HCT116 (cell line): ENCODE measurements at regions not wholly inside any gene's neighbourhood (a gene's known extent, or its start where the extent isn't known, plus 50 kb on each side); places are given as distances from the start of the nearest gene placed in this dataset.

Experiments used
- CEBPB ChIP-seq: IDR thresholded peaks from 2 replicates; pipeline ENCODE4 v1.6.1; 2012; ENCODE audit warnings: low read depth
- EZH2phosphoT487 ChIP-seq: fragments of 200-600 bp; IDR thresholded peaks from 2 replicates; pipeline ENCODE4 v1.6.1; 2018; ENCODE audit warnings: antibody characterized with exemption, borderline replicate concordance
- POLR2A ChIP-seq: IDR thresholded peaks from 2 replicates; pipeline ENCODE4 v1.7.0; 2011; ENCODE audit warnings: borderline replicate concordance; ENCODE audit not compliant: insufficient read depth, insufficient read length; ENCODE audit errors: extremely low read depth
- SIN3A ChIP-seq: IDR thresholded peaks from 2 replicates; pipeline ENCODE4 v1.6.1; 2012; ENCODE audit warnings: low read depth
- SRF ChIP-seq: IDR thresholded peaks from 2 replicates; pipeline ENCODE4 v1.6.1; 2012; ENCODE audit warnings: low read depth
- TF ChIP-seq, protein P1 (sequence below): IDR thresholded peaks from 2 replicates; pipeline ENCODE4 v1.6.1; 2012; ENCODE audit warnings: low read depth
- TF ChIP-seq, protein P2 (sequence below), 3 experiments: fragments of 200-600 bp in 1 of 3; sonication (generic) in 1 of 3; IDR thresholded peaks in 2 of 3; conservative IDR thresholded peaks in 1 of 3; 2 replicates each; pipeline ENCODE4 v1.5.1; 2012 to 2017; ENCODE audit warnings: low read depth in 2 of 3, low read length in 2 of 3, antibody characterized with exemption in 1 of 3, borderline replicate concordance in 1 of 3, control low read depth in 1 of 3, mild to moderate bottlenecking in 1 of 3, mixed read lengths in 1 of 3, mixed run types in 1 of 3, moderate library complexity in 1 of 3; ENCODE audit not compliant: insufficient read depth in 1 of 3
- TF ChIP-seq, protein P3 (sequence below): IDR thresholded peaks from 2 replicates; pipeline ENCODE4 v1.6.1; 2012
- TF ChIP-seq, protein P4 (sequence below): IDR thresholded peaks from 2 replicates; pipeline ENCODE4 v1.6.1; 2012

DNA sequence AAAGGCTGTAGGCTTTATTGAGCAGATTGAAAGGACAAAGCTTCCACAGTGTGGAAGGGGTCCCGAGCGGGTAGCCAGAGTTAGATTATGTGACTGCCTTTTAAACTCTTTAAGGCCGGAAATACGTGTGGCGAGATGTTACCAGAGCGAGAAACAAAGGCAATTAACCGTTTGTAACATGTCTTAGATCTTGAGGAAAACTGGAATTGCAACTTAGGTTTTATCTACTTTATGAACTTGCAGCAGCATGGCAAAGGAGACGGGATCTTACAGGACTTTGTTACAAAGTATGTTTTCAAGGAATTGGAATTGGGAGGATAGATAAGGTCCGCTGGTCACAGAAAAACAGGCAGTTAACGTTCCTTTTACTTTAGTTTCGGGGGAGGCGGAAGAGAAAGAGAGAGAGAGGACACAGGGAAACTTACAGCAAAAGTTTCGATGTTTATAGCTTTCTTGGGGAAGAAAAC is 594.7 kb upstream of the ADGRB3 start:
- TF ChIP-seq, protein P1, sequence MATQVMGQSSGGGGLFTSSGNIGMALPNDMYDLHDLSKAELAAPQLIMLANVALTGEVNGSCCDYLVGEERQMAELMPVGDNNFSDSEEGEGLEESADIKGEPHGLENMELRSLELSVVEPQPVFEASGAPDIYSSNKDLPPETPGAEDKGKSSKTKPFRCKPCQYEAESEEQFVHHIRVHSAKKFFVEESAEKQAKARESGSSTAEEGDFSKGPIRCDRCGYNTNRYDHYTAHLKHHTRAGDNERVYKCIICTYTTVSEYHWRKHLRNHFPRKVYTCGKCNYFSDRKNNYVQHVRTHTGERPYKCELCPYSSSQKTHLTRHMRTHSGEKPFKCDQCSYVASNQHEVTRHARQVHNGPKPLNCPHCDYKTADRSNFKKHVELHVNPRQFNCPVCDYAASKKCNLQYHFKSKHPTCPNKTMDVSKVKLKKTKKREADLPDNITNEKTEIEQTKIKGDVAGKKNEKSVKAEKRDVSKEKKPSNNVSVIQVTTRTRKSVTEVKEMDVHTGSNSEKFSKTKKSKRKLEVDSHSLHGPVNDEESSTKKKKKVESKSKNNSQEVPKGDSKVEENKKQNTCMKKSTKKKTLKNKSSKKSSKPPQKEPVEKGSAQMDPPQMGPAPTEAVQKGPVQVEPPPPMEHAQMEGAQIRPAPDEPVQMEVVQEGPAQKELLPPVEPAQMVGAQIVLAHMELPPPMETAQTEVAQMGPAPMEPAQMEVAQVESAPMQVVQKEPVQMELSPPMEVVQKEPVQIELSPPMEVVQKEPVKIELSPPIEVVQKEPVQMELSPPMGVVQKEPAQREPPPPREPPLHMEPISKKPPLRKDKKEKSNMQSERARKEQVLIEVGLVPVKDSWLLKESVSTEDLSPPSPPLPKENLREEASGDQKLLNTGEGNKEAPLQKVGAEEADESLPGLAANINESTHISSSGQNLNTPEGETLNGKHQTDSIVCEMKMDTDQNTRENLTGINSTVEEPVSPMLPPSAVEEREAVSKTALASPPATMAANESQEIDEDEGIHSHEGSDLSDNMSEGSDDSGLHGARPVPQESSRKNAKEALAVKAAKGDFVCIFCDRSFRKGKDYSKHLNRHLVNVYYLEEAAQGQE, result no peak
- TF ChIP-seq, protein P2, sequence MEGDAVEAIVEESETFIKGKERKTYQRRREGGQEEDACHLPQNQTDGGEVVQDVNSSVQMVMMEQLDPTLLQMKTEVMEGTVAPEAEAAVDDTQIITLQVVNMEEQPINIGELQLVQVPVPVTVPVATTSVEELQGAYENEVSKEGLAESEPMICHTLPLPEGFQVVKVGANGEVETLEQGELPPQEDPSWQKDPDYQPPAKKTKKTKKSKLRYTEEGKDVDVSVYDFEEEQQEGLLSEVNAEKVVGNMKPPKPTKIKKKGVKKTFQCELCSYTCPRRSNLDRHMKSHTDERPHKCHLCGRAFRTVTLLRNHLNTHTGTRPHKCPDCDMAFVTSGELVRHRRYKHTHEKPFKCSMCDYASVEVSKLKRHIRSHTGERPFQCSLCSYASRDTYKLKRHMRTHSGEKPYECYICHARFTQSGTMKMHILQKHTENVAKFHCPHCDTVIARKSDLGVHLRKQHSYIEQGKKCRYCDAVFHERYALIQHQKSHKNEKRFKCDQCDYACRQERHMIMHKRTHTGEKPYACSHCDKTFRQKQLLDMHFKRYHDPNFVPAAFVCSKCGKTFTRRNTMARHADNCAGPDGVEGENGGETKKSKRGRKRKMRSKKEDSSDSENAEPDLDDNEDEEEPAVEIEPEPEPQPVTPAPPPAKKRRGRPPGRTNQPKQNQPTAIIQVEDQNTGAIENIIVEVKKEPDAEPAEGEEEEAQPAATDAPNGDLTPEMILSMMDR (IDR thresholded peaks at IDR 0.05 in 2 of 3, conservative IDR thresholded peaks at IDR 0.05 in 1 of 3; ENCODE audit: borderline replicate concordance in 1 of 3, insufficient read depth in 1 of 3, low read depth in 2 of 3, low read length in 2 of 3), result no peak
- TF ChIP-seq SIN3A (no peak), SRF (no peak), POLR2A (no peak), EZH2phosphoT487 (no peak), CEBPB (no peak)
- TF ChIP-seq, protein P3, sequence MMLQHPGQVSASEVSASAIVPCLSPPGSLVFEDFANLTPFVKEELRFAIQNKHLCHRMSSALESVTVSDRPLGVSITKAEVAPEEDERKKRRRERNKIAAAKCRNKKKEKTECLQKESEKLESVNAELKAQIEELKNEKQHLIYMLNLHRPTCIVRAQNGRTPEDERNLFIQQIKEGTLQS, result no peak
- TF ChIP-seq, protein P4, sequence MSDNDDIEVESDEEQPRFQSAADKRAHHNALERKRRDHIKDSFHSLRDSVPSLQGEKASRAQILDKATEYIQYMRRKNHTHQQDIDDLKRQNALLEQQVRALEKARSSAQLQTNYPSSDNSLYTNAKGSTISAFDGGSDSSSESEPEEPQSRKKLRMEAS, result no peak
